ENCODE measurements at regions not wholly inside any gene's neighbourhood (a gene's known extent, or its start where the extent isn't known, plus 50 kb on each side); places are given as distances from the start of the nearest gene placed in this dataset.

- Histone ChIP-seq H3K23me2 (ENCODE audit: insufficient read length, low read depth, low read length, poor library complexity, severe bottlenecking) (peaks cover 4% of the 10 kb centered on the region), H3K9ac (ENCODE audit: extremely low read depth, insufficient read length, low read length) (no peak overlapping the region), H2AFZ (ENCODE audit: low read length) (no peak overlapping the region), H3K18ac (ENCODE audit: insufficient read length, low read depth, low read length) (no peak overlapping the region), H2BK12ac (ENCODE audit: insufficient read length, low read depth, low read length) (no peak overlapping the region), H3K4me2 (ENCODE audit: insufficient read depth, insufficient read length, low read length) (no peak overlapping the region), H3K56ac (ENCODE audit: insufficient read length, low read depth, low read length) (no peak overlapping the region), H4K8ac (replicated peaks; ENCODE audit: insufficient read length, low read depth, low read length) (no peak overlapping the region), H3K14ac (ENCODE audit: insufficient read depth, low read length) (no peak overlapping the region), H3K27me3 (ENCODE audit: insufficient read depth, low read length) (no peaks in the 10 kb centered on the region), H2BK120ac (ENCODE audit: low read depth, low read length, poor library complexity, severe bottlenecking) (no peak overlapping the region), H3K79me2 (ENCODE audit: insufficient read depth, low read length) (no peaks in the 10 kb centered on the region), H2BK20ac (ENCODE audit: low read depth, low read length, poor library complexity, severe bottlenecking) (no peak overlapping the region), H3K4ac (ENCODE audit: low read depth, low read length) (no peak overlapping the region), H4K5ac (ENCODE audit: insufficient read length, low read depth, low read length) (no peak overlapping the region), H4K20me1 (ENCODE audit: control insufficient read depth, insufficient read depth, insufficient read length) (no peaks in the 10 kb centered on the region), H2BK15ac (ENCODE audit: low read depth, low read length) (no peak overlapping the region), H3K4me1 (ENCODE audit: insufficient read depth, low read length) (peaks cover 9% of the 10 kb centered on the region; the same call in 1 of the 2 replicates), H3T11ph (ENCODE audit: low read length) (no peak overlapping the region), H4K91ac (ENCODE audit: insufficient read length, low read depth, low read length) (no peak overlapping the region), H2BK5ac (ENCODE audit: insufficient read length, low read length) (no peak overlapping the region), H3K23ac (ENCODE audit: insufficient read length, low read depth, low read length) (no peak overlapping the region), H3K9me3 (ENCODE audit: control insufficient read depth, low read depth, low read length) (no peaks in the 10 kb centered on the region), H3K27ac (ENCODE audit: insufficient read length, low read depth, low read length) (no peak overlapping the region), H3K79me1 (ENCODE audit: insufficient read depth, low read depth, low read length, poor library complexity, severe bottlenecking) (no peaks in the 10 kb centered on the region), H2AK5ac (ENCODE audit: insufficient read length, low read length) (no peak overlapping the region)
- H3K4me3 Mint-ChIP-seq, result no peak overlapping the region
- peaks cover 43 to 54% of the 10 kb centered on the region in 2 experiments for H3K4me1 Mint-ChIP-seq
- TF ChIP-seq CTCF (conservative IDR thresholded peaks at IDR 0.05), result no peak
- H3K36me3 Mint-ChIP-seq (ENCODE audit: insufficient read depth in 1 of 3, low read depth in 3 of 3), result no peaks in the 10 kb centered on the region; a peak in 1 of 7 replicates
- H3K27ac Mint-ChIP-seq, result no peak overlapping the region
- DNase-seq, result no peak
- H3K9me3 Mint-ChIP-seq, result peaks cover 8 to 14% of the 10 kb centered on the region in 2 experiments; a peak in 3 of 5 replicates
- H3K27me3 Mint-ChIP-seq (ENCODE audit: low read depth), result peaks cover 33% of the 10 kb centered on the region
- WGBS (ENCODE audit: extremely low coverage, insufficient read length, low lambda C conversion rate), result no CpG with 5 or more reads among the region's 11 CpGs
Measured at GRCh38 chr12:116378002-116378401, 100.5 kb upstream of the MED13L start.
